Ramos (cell line): ENCODE measurements at regions not wholly inside any gene's neighbourhood (a gene's known extent, or its start where the extent isn't known, plus 50 kb on each side); places are given as distances from the start of the nearest gene placed in this dataset.

Experiments used
- in situ Hi-C: fragments of 300-500 bp; cut with MboI; formaldehyde crosslinking; loops from one replicate; pipeline ENCODE4 v1.14.3; 2022; ENCODE audit warnings: low sequenced_read_pairs; ENCODE audit not compliant: unreplicated experiment

DNA sequence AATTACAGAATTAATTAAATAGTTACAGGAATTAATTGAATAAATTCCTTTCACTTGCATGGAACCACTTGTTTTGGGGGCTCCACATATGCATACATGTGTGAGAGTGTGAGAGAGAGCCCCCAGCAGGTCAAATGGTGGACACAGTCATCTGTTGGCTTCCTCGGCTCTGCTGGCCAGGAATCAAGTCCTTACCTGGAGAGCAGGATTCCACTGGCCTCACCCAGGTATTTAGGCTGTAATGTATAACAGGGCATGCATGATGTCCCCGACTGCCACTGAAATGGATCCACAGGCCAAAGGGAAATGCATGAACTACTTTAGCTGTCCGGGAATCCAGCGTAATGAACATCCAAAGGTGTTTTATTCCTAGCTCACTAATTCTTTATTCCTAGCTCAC, 139.7 kb upstream of the SMAD3 start:
- in situ Hi-C loops, result loop anchor here (25.0 kb wide), 1 partner anchor 812 kb away; no protein-coding TSS in a partner anchor

DNA sequence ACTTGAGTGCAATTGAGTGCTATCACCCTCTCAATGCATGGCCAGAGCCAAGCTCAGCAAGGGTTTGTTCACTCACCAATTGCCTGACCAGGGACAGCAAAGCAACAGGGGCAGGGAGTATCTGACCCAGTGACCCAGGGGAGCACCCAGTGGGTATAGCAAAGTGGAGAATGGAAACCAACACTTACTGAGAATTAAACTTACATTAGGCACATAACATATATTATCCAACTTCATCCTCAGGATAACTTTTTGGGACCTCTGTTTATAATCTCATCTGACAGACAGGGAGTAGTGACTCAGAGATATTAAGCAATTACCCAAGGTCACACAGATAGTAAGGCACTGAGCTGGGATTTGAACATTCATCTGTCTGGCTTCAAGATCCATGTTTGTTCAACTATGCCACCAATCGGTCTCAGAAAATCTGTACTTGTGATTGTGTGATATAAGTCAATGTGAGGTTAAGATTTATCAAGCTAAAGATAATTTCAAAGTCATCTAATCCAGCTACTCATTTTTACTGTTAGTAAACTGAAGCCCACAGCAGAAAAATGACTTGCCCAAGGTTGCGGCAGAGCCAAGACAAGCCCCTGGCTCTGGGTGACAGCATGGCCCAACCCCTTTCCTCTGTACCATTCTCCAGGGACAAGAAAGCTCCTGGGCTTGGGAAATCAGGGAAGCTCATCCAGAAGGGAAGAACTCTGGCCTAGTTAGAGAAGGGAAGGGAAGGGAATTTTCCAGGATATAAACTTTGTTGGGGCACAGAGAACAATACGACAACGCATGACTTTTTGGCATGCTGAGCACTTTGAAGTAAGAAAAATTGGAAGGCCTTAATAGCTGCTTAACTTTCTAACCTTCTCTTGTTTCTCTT, 138.0 kb upstream of the SMAD3 start:
- in situ Hi-C loops, result loop anchor here (25.0 kb wide), 1 partner anchor 810 kb away; no protein-coding TSS in a partner anchor

DNA sequence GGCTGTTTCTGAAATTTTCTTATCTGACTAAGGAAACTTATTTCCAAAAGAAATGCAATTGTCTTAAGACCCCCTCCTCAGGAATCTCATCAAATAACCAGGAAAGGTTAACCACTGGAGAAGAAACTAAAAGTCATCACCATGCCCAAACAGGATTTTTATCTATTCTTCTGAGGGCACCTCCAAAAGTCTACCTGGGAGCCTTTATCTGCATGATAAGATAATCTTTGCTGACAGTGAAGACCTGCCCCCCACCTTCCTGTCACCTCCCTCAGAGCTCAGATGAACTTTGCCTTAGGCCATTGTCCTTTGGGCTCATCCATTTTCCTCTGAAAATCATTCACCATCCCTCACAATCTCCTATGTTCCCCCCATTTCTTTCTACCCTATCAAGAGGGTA, 137.3 kb upstream of the SMAD3 start:
- in situ Hi-C loops, result loop anchor here (25.0 kb wide), 1 partner anchor 809 kb away; no protein-coding TSS in a partner anchor

DNA sequence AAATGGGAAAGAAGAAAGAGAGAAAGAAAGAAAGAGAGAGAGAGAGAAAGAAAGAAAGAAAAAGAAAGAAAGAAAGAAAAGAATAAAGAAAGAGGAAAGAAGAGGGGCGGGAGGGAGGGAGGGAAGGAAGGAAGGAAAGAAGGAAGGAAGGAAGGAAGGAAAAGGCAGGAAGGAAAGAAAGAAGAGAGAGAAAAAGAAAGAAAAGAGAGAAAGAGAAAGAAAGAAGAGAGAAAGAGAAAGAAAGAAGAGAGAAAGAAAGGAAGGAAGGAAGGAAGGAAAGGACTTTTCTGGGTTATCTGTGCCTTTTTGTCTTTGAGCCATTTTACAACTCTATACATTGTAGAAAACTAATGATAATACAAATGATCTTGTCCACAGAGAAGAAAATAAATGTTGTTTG, 136.6 kb upstream of the SMAD3 start:
- in situ Hi-C loops, result loop anchor here (25.0 kb wide), 1 partner anchor 809 kb away; no protein-coding TSS in a partner anchor

DNA sequence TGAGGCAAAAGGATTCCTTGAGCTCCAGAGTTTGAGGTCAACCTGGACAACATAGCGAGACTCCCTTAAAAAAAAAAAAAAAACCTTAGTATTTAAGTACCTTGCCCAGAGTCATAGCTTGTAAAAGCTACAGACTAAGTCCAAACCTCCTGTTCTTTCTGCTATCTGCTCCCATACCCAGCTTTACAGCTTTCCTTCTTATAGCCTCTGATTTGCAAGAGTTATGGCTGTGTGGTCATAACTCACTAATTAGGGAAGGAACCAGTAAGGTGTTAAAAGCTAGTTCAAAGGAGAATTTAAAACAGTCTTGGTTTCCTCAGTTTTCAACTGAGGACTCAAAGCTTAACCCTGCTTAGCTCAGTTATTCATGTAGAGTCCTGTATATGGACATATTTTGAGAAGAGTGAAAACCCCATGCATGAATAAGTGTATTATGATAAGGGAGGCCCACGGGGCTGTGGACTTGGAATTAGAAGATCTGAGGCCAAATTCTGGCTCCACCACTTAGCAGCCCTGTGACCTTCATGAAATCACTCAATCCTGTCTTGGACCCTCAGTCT, 135.5 kb upstream of the SMAD3 start:
- in situ Hi-C loops, result loop anchor here (10.0 to 25.0 kb wide), 2 partner anchors 505 to 807 kb away; no protein-coding TSS in a partner anchor

DNA sequence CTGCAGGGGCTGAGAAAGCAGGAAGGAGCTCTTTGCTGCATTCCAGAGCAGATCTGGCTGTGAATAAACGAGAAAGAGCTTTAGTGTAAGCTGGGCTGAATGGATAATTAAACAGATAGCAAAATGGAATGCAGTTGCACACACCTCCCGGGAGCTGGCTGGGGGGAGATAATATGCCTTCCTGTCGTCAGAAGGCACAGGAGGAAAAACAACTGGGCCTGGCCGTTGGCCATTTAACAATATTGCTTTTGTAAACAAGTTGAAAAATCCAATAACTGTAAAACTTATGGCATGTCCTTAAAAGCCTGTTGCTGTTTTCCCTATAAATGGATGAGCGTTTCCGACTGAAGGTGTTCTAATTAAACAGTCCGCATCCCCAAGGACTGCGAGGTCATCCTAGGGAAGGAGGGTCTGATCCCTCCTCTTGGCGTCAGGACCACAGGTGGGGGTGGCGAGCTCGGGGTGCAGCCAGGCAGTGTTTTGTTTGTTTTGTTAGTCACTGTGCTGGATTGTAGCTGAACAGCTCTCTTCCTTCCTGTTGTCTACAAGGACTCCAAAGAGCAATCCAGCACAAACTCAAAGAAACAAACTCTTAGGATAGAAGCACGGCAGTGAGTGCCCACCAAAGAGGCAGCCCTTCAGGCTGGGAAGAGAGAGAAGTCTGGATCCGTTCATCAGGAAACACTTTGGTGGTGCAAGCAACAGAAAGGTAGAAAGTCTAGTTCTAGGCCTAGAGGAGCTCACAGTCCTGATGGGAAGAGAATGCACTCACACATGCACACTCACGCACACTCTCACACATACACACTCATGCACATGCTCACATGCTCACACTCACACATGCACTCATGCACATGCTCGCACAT, 133.4 kb upstream of the SMAD3 start:
- in situ Hi-C loops, result loop anchor here (10.0 to 25.0 kb wide), 2 partner anchors 503 to 805 kb away; no protein-coding TSS in a partner anchor

DNA sequence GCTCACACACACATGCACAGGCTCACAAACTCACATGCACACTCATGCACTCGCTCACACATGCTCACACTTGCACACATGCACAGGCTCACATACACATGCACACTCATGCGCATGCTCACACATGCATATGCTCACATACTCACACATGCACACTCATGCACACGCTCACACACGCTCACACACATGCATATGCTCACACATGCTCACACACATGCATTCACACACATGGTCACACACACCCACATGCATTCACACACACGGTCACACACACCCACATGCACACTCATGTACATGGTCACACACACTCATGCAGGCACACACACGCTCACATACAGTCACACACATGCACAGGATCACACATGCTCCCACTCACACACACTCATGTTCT, 132.8 kb upstream of the SMAD3 start:
- in situ Hi-C loops, result loop anchor here (10.0 to 25.0 kb wide), 2 partner anchors 502 to 805 kb away; no protein-coding TSS in a partner anchor

DNA sequence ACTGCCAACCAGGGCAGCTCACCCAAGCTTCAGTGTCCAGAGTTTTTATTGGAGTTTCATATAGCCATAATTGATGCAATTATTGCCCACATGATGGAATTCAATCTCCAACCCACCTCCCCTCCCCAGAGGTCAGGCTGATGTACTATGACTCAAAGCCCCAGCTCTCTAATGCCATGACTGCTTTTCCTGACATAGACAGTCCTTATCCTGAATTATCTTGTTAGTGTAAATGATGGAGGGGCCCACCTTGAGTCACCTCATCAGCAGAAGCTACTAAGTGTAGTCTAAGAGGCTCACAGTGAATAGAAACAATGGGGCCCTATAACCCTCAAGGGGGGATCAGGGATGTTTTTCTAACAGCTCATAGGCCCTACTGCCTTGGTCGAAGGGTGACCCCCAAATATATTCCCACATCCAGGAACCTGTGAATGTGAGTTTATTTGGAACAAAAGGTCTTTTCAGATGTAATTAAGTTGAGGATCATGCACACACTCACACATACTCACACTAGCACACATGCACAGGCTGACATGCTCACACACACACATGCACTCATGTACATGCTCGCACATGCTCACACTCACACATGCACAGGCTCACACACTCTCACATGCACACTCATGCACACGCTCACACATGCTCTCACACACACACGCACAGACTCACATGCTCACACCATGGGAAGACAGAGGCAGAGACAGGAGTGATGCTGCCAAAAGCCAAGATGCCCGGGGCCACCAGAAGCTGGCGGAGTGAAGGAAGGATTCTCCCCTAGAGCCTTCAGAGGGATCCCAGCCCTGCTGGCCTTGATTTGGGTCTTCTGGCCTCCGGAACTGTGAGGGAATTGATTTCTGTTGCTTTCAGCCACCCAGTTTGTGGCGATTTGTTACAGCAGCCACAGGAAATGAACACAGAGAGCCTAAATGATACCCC, 131.2 kb upstream of the SMAD3 start:
- in situ Hi-C loops, result loop anchor here (10.0 to 25.0 kb wide), 2 partner anchors 501 to 803 kb away; no protein-coding TSS in a partner anchor

DNA sequence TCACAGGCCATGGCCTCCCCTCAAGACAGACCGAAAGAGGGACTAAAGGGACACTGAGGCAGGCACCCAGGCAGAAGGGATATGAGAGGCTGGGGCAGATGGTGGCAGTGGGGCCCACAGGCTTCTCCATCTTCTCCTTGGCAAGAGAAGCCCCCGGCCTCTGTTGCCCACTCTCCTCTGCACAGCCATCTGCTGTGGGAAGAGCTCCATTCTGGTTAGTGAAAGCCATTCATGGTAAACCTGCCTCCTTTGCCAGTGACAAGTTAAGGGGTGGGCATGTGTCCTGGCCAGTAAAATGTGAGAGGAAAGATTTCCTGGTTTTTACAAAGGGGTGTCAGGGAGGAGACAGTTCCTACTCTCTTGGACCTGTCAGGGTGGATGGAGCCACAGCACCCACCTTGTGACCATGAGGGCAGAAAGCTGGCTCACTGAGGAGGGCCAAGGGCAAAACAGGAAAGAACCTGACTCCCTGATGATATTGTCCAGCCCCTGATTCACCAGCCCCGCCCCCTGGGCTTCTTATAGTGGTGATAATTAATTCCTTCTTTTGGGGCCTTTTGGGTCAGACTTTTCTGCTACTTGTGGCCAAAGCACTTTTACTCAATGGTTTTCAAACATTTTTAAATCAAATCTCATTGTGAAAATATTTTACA, 130.4 kb upstream of the SMAD3 start:
- in situ Hi-C loops, result loop anchor here (10.0 to 25.0 kb wide), 2 partner anchors 500 to 802 kb away; no protein-coding TSS in a partner anchor

DNA sequence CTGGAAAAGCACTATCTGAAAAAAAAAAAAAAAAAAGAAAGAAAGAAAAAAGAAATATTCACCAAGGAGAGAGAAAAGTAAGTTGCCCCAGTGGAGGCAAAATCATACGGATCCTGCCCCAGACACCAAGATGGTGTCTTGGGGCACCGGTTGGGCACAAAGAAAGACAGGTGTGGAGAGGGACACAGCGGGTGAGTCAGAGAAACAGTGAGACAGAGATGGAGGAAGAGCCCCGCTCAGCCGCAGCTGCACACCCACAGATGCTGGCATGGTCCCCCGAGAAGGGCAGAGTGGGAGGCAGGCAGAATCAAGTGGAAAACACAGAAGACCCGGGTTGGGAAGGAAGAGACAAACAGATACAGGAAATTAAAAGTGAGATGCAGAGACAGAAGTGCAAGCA, 129.7 kb upstream of the SMAD3 start:
- in situ Hi-C loops, result loop anchor here (10.0 to 25.0 kb wide), 2 partner anchors 499 to 802 kb away; no protein-coding TSS in a partner anchor

DNA sequence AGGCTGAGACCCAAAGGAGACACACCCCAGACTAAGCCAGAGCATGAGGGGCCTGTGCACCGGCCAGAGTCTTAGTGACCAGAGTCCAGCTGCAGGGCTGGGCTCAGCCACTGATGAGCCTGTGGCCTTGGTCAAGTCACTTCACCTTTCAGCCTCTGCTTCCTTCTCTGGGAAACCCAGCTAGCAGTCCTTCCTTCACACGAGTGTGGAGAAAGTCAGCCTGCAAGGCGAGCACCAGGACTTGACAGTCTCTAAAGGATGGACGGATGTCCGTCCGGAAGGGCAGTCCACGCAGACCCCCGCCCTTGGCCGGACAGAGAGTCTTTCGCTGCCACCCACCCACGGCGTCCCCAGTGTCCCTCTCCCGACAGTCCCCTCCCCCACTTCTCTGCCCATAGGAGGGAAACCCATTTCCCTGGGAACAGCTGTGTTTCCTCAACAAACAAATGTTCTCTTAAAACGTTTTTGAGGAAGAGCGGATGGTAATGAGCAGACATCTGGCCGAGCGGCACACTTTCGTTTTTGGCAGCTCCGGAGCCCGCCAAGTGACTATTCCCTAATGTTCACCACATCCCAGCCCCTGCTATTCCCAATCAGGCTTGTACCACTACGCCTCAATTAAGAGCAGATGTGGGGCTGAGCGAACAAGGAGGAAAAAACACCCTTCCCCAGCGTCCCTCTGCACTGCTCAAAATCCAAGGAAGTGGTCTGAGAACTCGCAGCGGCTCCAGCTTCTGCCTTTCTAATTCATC, 129.1 kb upstream of the SMAD3 start:
- in situ Hi-C loops, result loop anchor here (10.0 to 25.0 kb wide), 2 partner anchors 499 to 801 kb away; no protein-coding TSS in a partner anchor

DNA sequence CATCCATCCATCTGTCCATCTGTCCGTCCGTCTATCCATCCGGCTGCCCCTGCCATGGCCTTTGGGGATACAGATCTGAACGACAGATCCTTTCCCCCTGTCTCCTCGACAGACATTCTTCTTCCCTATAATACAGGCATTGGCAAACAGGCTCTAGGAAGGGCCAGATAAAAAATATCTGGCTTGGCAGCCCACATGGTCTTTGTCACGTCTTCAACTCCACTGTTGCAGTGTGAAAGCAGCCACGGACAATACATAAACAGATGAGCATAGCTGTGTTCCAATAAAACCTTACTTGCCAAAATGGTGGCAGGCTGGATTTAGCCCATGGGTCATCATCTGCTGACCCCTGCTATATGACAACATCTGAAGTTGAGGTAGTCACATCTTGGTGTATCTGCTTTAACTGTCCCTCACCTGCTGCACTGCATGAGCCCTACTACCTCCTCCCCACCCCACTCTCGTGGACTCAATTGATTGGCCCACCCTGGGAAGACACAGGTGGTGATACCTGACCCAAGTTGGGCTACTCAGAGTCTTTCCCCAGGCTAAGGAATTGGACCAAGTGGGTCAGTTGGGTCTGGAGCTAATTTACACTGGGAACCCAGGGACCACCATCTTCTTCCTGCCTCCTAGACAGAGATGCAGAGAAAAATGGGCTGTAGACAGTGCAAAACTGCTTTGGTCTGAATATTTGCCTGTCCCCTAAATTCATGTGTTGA, 128.4 kb upstream of the SMAD3 start:
- in situ Hi-C loops, result loop anchor here (10.0 to 25.0 kb wide), 2 partner anchors 498 to 800 kb away; no protein-coding TSS in a partner anchor

DNA sequence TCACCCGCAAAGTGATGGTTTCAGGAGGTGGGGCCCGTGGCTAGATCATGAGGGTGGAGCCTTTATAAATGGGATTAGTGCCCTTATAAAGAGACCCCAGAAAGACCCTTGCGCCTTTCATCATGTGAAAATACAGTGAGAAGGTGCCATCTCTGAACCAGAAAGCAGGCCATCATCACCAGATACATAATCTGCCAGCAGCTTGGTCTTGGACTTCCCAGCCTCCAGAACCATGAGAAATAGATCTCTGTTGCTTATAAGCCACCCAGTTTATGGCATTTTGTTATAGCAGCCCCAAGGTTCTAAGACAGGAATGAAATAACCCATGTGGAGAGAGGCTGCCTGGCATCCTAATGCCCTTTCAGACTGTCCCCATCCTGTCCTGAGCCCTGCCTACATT, 127.8 kb upstream of the SMAD3 start:
- in situ Hi-C loops, result loop anchor here (10.0 to 25.0 kb wide), 2 partner anchors 497 to 800 kb away; no protein-coding TSS in a partner anchor

DNA sequence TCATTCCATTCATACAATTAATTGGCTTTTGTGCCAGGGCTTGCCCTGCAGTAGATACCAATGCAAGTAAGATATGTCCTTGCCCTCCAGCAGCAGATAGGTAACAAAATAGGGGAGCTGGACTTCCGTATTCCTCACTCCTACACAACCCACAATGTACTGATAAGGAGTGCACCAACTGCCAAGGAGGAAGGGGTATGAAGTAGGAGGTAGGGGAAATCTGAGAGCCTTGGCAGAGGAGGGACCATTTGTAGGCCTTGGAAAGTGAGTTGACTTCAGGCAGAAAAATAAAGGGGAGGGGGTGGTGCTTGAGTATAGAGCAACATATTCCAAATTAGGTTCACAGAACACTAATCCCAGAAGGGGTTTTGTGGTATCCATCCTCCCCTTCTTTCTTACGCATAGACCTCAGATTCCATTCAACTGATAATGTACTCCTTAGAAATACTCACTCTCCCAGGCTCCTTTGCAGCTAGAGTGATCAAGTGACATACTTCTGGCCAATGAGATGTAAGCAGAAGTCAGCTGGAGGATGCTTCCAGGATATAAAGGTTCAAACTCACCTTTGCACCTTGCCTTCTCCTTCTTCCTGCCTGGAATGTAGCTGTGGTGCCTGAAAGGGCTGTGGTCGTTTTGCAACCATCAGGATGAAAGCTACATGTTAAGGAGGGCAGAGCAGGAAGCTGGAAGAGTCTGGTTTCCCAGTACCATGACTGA, 127.1 kb upstream of the SMAD3 start:
- in situ Hi-C loops, result loop anchor here (10.0 to 25.0 kb wide), 2 partner anchors 497 to 799 kb away; no protein-coding TSS in a partner anchor

DNA sequence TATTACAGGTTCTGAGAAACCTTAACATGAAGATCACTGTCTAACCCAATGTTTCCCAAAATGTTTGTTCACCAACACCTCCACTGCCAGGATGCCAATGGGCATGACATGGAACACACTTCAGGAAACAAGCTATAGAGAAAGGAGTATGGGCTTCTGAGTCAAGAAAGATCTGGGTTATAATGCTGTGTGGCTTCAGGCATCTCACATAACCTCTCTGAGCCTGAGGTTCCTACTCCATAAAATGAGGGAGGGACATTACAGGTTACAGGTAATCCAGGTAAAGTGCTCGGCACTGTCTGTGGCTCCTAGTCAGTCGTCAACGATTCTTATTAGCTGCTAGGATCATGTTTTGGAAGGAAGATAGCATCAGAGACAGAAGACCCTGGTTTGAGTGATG, 126.4 kb upstream of the SMAD3 start:
- in situ Hi-C loops, result loop anchor here (10.0 to 25.0 kb wide), 2 partner anchors 496 to 798 kb away; no protein-coding TSS in a partner anchor

DNA sequence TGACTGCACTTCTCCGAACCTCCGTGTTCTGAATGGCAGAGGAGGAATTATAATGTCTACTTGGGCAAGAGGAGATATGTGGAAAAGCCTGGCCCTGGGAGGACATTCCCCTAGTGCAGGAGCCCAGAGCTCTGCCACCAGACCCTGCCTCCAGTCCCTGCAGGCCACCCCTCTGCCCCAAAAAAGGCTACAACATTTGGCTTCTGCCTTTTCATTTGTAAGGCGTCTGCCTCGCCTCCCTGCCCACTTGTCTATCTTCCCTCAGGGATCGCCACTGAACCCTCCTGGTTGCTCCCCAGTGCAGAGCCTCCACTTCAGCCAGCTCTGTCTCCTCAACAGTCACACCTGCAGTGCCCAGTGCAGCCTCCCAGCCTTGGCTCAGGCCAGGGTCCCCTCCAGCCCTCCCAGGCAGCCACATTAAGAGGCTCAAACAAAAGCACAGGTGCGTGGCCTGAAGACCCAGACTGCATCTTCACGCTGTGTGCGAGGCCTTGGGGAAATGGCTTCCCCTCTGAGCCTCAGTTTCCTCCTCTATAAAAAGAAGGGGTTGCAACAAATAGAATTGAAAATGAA, 125.9 kb upstream of the SMAD3 start:
- in situ Hi-C loops, result loop anchor here (10.0 to 25.0 kb wide), 3 partner anchors 495 to 895 kb away; no protein-coding TSS in a partner anchor
